ENCODE measurements at regions not wholly inside any gene's neighbourhood (a gene's known extent, or its start where the extent isn't known, plus 50 kb on each side); places are given as distances from the start of the nearest gene placed in this dataset.

GRCh38 chr3:189491831-189492230 lies 139.4 kb upstream of the TP63 start:
- WGBS (ENCODE audit: insufficient coverage): 80% methylated on average over 1 of the region's 4 CpGs
- H3K4me1 ChIP-seq (ENCODE audit: control insufficient read depth, insufficient read depth, low read length): no peaks in the 10 kb centered on the region
- no peak for DNase-seq (ENCODE audit: low read depth in 4 of 6, low spot score in 6 of 6)
- no peaks in the 10 kb centered on the region for H3K9me3 ChIP-seq (ENCODE audit: control insufficient read depth, insufficient read depth, low read length)
- H3K4me3 ChIP-seq (ENCODE audit: low read depth, low read length): no peak overlapping the region
- H3K27ac ChIP-seq (ENCODE audit: low read depth, low read length): no peak overlapping the region
- no peaks in the 10 kb centered on the region for H3K27me3 ChIP-seq (ENCODE audit: control insufficient read depth, insufficient read depth, low read length)
- H3K36me3 ChIP-seq (ENCODE audit: control insufficient read depth, insufficient read depth, low read length): no peaks in the 10 kb centered on the region

DNA sequence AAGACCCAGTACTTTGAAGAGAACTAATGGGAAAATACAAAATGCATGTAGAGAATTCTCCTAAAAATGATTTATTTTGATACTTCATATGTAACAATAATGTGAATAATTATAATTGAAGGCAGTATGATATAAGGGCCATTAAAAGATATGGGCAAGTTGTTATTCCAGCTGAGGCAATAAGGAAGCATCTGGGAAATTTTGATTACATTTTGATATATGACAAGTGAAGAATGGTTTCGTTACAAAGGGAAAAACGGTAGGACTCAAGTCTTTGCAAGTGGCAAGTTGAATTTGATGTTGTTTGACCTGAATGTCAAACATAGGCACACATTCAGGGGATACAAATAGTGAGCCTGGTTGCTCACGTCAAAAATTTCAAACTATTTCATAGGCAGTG lies 137.9 kb upstream of the TP63 start:
- peak in 1 of 6 donors; percentile 13 for DNase-seq (ENCODE audit: low read depth in 4 of 6, low spot score in 6 of 6)
- no peak overlapping the region for H3K27ac ChIP-seq (ENCODE audit: low read depth, low read length)
- no peaks in the 10 kb centered on the region for H3K36me3 ChIP-seq (ENCODE audit: control insufficient read depth, insufficient read depth, low read length)
- H3K27me3 ChIP-seq (ENCODE audit: control insufficient read depth, insufficient read depth, low read length): no peaks in the 10 kb centered on the region
- H3K4me3 ChIP-seq (ENCODE audit: low read depth, low read length): no peak overlapping the region
- 84% methylated on average over 2 of the region's 3 CpGs for WGBS (ENCODE audit: insufficient coverage)
- H3K9me3 ChIP-seq (ENCODE audit: control insufficient read depth, insufficient read depth, low read length): no peaks in the 10 kb centered on the region
- H3K4me1 ChIP-seq (ENCODE audit: control insufficient read depth, insufficient read depth, low read length): no peaks in the 10 kb centered on the region

- Histone ChIP-seq H3K27ac (ENCODE audit: low read depth, low read length) (no peak overlapping the region), H3K4me3 (ENCODE audit: low read depth, low read length) (no peak overlapping the region), H3K36me3 (ENCODE audit: control insufficient read depth, insufficient read depth, low read length) (no peaks in the 10 kb centered on the region), H3K27me3 (ENCODE audit: control insufficient read depth, insufficient read depth, low read length) (no peaks in the 10 kb centered on the region), H3K4me1 (ENCODE audit: control insufficient read depth, insufficient read depth, low read length) (no peaks in the 10 kb centered on the region), H3K9me3 (ENCODE audit: control insufficient read depth, insufficient read depth, low read length) (no peaks in the 10 kb centered on the region)
- no CpG with 5 or more reads among the region's 1 CpG for WGBS (ENCODE audit: insufficient coverage)
- DNase-seq (ENCODE audit: low read depth in 4 of 6, low spot score in 6 of 6): no peak
Observed at GRCh38 chr3:189494632-189495031, 136.6 kb upstream of the TP63 start.

GRCh38 chr3:189496375-189497138 lies 134.6 kb upstream of the TP63 start:
- no peaks in the 10 kb centered on the region for H3K36me3 ChIP-seq (ENCODE audit: control insufficient read depth, insufficient read depth, low read length)
- DNase-seq (ENCODE audit: low read depth in 4 of 6, low spot score in 6 of 6): no peak
- no peaks in the 10 kb centered on the region for H3K4me1 ChIP-seq (ENCODE audit: control insufficient read depth, insufficient read depth, low read length)
- no peak overlapping the region for H3K27ac ChIP-seq (ENCODE audit: low read depth, low read length)
- H3K4me3 ChIP-seq (ENCODE audit: low read depth, low read length): no peak overlapping the region
- H3K27me3 ChIP-seq (ENCODE audit: control insufficient read depth, insufficient read depth, low read length): no peaks in the 10 kb centered on the region
- no peaks in the 10 kb centered on the region for H3K9me3 ChIP-seq (ENCODE audit: control insufficient read depth, insufficient read depth, low read length)
- 73% methylated on average over 2 of the region's 6 CpGs for WGBS (ENCODE audit: insufficient coverage)

DNA sequence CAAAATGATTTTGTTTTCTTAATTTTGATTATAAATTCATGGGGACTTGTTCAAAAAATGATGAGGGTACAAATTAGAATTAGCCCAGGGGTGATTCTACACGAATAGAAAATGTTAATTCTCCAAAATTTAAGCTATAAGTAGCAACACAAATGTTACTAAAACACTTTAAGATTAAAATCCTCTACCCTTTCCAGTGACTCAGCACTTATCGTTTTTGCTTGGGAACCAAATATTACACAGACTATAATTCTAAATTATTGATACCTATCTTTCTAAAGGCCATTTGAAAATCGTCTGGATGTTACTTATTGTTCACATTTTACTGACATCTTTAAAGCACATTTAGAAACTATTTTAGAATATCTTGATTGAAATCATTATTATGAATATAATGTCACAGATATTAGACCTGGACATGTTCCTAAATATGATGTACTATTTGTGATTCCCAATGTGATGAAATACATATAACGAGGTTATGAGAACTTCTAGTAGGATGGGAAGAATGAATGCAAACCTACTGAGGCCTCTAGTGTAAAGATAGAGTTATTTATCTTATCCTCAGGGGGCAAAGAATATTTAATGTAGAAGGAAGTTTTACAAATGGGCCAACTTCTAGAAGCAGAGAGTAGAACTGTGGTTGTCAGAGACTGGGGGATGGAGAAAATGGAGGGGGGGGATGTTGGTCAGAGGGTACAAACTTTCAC lies 132.0 kb upstream of the TP63 start:
- no peaks in the 10 kb centered on the region for H3K4me1 ChIP-seq (ENCODE audit: control insufficient read depth, insufficient read depth, low read length)
- no peaks in the 10 kb centered on the region for H3K36me3 ChIP-seq (ENCODE audit: control insufficient read depth, insufficient read depth, low read length)
- no peak overlapping the region for H3K27ac ChIP-seq (ENCODE audit: low read depth, low read length)
- WGBS (ENCODE audit: insufficient coverage): 80% methylated on average over 1 of the region's 4 CpGs
- H3K4me3 ChIP-seq (ENCODE audit: low read depth, low read length): no peak overlapping the region
- H3K27me3 ChIP-seq (ENCODE audit: control insufficient read depth, insufficient read depth, low read length): no peaks in the 10 kb centered on the region
- no peaks in the 10 kb centered on the region for H3K9me3 ChIP-seq (ENCODE audit: control insufficient read depth, insufficient read depth, low read length)
- DNase-seq (ENCODE audit: low read depth in 4 of 6, low spot score in 6 of 6): no peak

DNA sequence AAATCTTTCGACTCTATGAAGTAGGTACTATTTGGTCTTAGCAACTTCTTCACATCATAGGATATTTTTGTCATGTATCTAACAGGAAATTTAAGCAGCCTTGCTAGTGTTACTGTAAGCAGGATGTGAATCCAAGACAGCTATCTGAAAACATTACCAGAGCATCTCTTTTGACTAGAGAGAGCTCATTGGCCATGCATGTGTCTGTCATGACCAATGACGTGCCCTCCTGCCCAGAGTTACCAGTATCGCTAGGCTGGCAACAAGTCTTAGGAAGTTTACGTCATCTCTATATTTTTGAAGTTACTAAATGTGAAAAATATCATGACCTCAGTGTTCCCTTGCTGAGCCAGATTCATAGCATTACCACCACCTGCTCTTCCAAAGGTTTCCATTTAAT lies 130.9 kb upstream of the TP63 start:
- WGBS (ENCODE audit: insufficient coverage): no CpG with 5 or more reads among the region's 4 CpGs
- Histone ChIP-seq H3K27ac (ENCODE audit: low read depth, low read length) (no peak overlapping the region), H3K4me3 (ENCODE audit: low read depth, low read length) (no peak overlapping the region), H3K36me3 (ENCODE audit: control insufficient read depth, insufficient read depth, low read length) (no peaks in the 10 kb centered on the region), H3K27me3 (ENCODE audit: control insufficient read depth, insufficient read depth, low read length) (no peaks in the 10 kb centered on the region), H3K4me1 (ENCODE audit: control insufficient read depth, insufficient read depth, low read length) (no peaks in the 10 kb centered on the region), H3K9me3 (ENCODE audit: control insufficient read depth, insufficient read depth, low read length) (no peaks in the 10 kb centered on the region)
- DNase-seq (ENCODE audit: low read depth in 4 of 6, low spot score in 6 of 6): no peak

GRCh38 chr3:189500798-189501495 lies 130.2 kb upstream of the TP63 start:
- H3K27ac ChIP-seq (ENCODE audit: low read depth, low read length): no peak overlapping the region
- no peaks in the 10 kb centered on the region for H3K36me3 ChIP-seq (ENCODE audit: control insufficient read depth, insufficient read depth, low read length)
- 46% methylated on average over 1 of the region's 3 CpGs for WGBS (ENCODE audit: insufficient coverage)
- no peaks in the 10 kb centered on the region for H3K9me3 ChIP-seq (ENCODE audit: control insufficient read depth, insufficient read depth, low read length)
- no peak overlapping the region for H3K4me3 ChIP-seq (ENCODE audit: low read depth, low read length)
- no peaks in the 10 kb centered on the region for H3K27me3 ChIP-seq (ENCODE audit: control insufficient read depth, insufficient read depth, low read length)
- no peak for DNase-seq (ENCODE audit: low read depth in 4 of 6, low spot score in 6 of 6)
- no peaks in the 10 kb centered on the region for H3K4me1 ChIP-seq (ENCODE audit: control insufficient read depth, insufficient read depth, low read length)

DNA sequence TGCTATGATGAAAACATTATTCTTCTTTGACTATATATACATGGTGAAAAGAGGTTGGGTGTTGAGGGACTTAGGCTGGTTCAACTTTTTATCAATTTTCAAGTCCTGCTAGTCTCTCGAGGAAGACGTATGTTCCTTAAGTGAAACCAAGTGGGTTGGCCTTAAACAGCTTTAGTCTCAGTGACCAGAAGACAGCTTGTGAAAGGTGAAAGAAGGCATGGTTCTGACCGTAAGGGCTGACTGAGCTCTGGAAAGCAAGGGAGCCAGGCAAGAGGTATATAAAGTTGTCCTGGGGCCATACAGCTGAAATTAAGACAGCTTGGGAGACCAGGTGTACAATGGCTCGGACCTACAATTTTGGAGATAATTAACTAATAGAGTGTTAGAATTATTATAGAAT lies 128.9 kb upstream of the TP63 start:
- no peaks in the 10 kb centered on the region for H3K36me3 ChIP-seq (ENCODE audit: control insufficient read depth, insufficient read depth, low read length)
- no peaks in the 10 kb centered on the region for H3K4me1 ChIP-seq (ENCODE audit: control insufficient read depth, insufficient read depth, low read length)
- DNase-seq (ENCODE audit: low read depth in 4 of 6, low spot score in 6 of 6): no peak
- H3K9me3 ChIP-seq (ENCODE audit: control insufficient read depth, insufficient read depth, low read length): no peaks in the 10 kb centered on the region
- no peak overlapping the region for H3K27ac ChIP-seq (ENCODE audit: low read depth, low read length)
- H3K4me3 ChIP-seq (ENCODE audit: low read depth, low read length): no peak overlapping the region
- H3K27me3 ChIP-seq (ENCODE audit: control insufficient read depth, insufficient read depth, low read length): no peaks in the 10 kb centered on the region
- 100% methylated on average over 3 of the region's 4 CpGs for WGBS (ENCODE audit: insufficient coverage)

GRCh38 chr3:189502676-189503257 lies 128.4 kb upstream of the TP63 start:
- DNase-seq (ENCODE audit: low read depth in 4 of 6, low spot score in 6 of 6): no peak
- H3K27me3 ChIP-seq (ENCODE audit: control insufficient read depth, insufficient read depth, low read length): no peaks in the 10 kb centered on the region
- WGBS (ENCODE audit: insufficient coverage): no CpG with 5 or more reads among the region's 2 CpGs
- no peak overlapping the region for H3K27ac ChIP-seq (ENCODE audit: low read depth, low read length)
- no peak overlapping the region for H3K4me3 ChIP-seq (ENCODE audit: low read depth, low read length)
- H3K4me1 ChIP-seq (ENCODE audit: control insufficient read depth, insufficient read depth, low read length): no peaks in the 10 kb centered on the region
- H3K9me3 ChIP-seq (ENCODE audit: control insufficient read depth, insufficient read depth, low read length): no peaks in the 10 kb centered on the region
- H3K36me3 ChIP-seq (ENCODE audit: control insufficient read depth, insufficient read depth, low read length): no peaks in the 10 kb centered on the region
